ENCODE measurements at regions not wholly inside any gene's neighbourhood (a gene's known extent, or its start where the extent isn't known, plus 50 kb on each side); places are given as distances from the start of the nearest gene placed in this dataset.

DNA sequence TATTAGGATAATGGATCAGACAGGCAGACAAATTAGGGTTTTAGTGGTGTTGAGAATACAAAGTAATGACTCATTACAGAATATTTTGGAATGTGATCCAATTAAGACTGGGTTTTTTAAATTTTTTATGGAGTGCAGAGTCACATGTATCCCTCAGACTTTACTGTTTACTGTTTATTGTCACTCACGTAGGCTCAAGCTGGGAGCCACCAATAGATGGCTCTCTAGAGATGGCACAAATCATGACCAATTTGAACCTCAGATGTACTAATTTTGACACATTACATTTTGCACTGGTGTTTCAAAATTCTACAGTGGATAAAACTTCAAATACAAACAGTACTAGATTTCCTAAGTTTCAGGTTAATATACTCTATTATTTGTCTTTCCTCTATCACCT lies 53.6 kb upstream of the ANO3 start:
- H3K4me3 ChIP-seq (ENCODE audit: low read length): no peak overlapping the region
- TF ChIP-seq, protein P1, sequence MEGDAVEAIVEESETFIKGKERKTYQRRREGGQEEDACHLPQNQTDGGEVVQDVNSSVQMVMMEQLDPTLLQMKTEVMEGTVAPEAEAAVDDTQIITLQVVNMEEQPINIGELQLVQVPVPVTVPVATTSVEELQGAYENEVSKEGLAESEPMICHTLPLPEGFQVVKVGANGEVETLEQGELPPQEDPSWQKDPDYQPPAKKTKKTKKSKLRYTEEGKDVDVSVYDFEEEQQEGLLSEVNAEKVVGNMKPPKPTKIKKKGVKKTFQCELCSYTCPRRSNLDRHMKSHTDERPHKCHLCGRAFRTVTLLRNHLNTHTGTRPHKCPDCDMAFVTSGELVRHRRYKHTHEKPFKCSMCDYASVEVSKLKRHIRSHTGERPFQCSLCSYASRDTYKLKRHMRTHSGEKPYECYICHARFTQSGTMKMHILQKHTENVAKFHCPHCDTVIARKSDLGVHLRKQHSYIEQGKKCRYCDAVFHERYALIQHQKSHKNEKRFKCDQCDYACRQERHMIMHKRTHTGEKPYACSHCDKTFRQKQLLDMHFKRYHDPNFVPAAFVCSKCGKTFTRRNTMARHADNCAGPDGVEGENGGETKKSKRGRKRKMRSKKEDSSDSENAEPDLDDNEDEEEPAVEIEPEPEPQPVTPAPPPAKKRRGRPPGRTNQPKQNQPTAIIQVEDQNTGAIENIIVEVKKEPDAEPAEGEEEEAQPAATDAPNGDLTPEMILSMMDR (IDR thresholded peaks at IDR 0.05; ENCODE audit: insufficient read depth, low read depth, low read length, missing control alignments): no peak
- DNase-seq (ENCODE audit: low read depth): no peak

All from epithelial cell of esophagus (primary cell).